Glomerular visceral epithelial cell (primary cell): ENCODE measurements at regions not wholly inside any gene's neighbourhood (a gene's known extent, or its start where the extent isn't known, plus 50 kb on each side); places are given as distances from the start of the nearest gene placed in this dataset.
"Not testable (repeated sequence)": the region's sequence is repeated elsewhere in the genome, so short reads cannot be mapped to it uniquely, and the experiment has no call there.

Experiments used
- DNase-seq: peaks from one replicate; pipeline ENCODE4 v3.0.0-alpha.2; 2016; ENCODE audit errors: extremely low spot score

- DNase-seq: no peak
Measured at GRCh38 chr3:144816323-144816722, 844.7 kb downstream of the DIPK2A start.

- DNase-seq: no peak
Measured at GRCh38 chr3:144818973-144819372, 847.4 kb downstream of the DIPK2A start.

- DNase-seq: not testable (repeated sequence)
Measured at GRCh38 chr3:144820232-144820631, 848.6 kb downstream of the DIPK2A start.

- DNase-seq: no peak
Measured at GRCh38 chr3:144820726-144821125, 849.1 kb downstream of the DIPK2A start.

GRCh38 chr3:144821583-144821982, 850.0 kb downstream of the DIPK2A start:
- DNase-seq: peak; percentile 1

- no peak for DNase-seq
Measured at GRCh38 chr3:144822671-144823070, 851.0 kb downstream of the DIPK2A start.

- DNase-seq: peak; percentile 8
Measured at GRCh38 chr3:144831955-144832716, 860.5 kb downstream of the DIPK2A start.

- DNase-seq: no peak
Measured at GRCh38 chr3:144839991-144840390, 868.4 kb downstream of the DIPK2A start.

- no peak for DNase-seq
Measured at GRCh38 chr3:144840866-144841265, 869.2 kb downstream of the DIPK2A start.

- no peak for DNase-seq
Measured at GRCh38 chr3:144843099-144843498, 871.5 kb downstream of the DIPK2A start.

- DNase-seq: no peak
Measured at GRCh38 chr3:144852999-144853398, 881.4 kb downstream of the DIPK2A start.

GRCh38 chr3:144854020-144854419, 882.4 kb downstream of the DIPK2A start:
- DNase-seq: not testable (repeated sequence)

- DNase-seq: no peak
Measured at GRCh38 chr3:144859161-144859560, 887.5 kb downstream of the DIPK2A start.

- no peak for DNase-seq
Measured at GRCh38 chr3:144864646-144865045, 893.0 kb downstream of the DIPK2A start.

- DNase-seq: no peak
Measured at GRCh38 chr3:144865948-144866347, 894.3 kb downstream of the DIPK2A start.

GRCh38 chr3:144866476-144866875, 894.9 kb downstream of the DIPK2A start:
- DNase-seq: no peak

GRCh38 chr3:144868506-144868905, 896.9 kb downstream of the DIPK2A start:
- DNase-seq: no peak

- DNase-seq: no peak
Measured at GRCh38 chr3:144873066-144873465, 901.4 kb downstream of the DIPK2A start.

GRCh38 chr3:144875211-144875610, 903.6 kb downstream of the DIPK2A start:
- no peak for DNase-seq

GRCh38 chr3:144877356-144877755, 905.7 kb downstream of the DIPK2A start:
- DNase-seq: no peak

- no peak for DNase-seq
Measured at GRCh38 chr3:144879701-144880100, 908.1 kb downstream of the DIPK2A start.

GRCh38 chr3:144893980-144894379, 922.4 kb downstream of the DIPK2A start:
- no peak for DNase-seq

- DNase-seq: no peak
Measured at GRCh38 chr3:144894576-144894975, 923.0 kb downstream of the DIPK2A start.

- DNase-seq: no peak
Measured at GRCh38 chr3:144900366-144900765, 928.7 kb downstream of the DIPK2A start.
